GM18507 (cell line): ENCODE measurements at regions not wholly inside any gene's neighbourhood (a gene's known extent, or its start where the extent isn't known, plus 50 kb on each side); places are given as distances from the start of the nearest gene placed in this dataset.

Experiments
- DNase-seq: peaks from one replicate; pipeline ENCODE4 v3.0.0; 2011; ENCODE audit warnings: low read depth; ENCODE audit not compliant: insufficient read length; ENCODE audit errors: extremely low spot score
- FAIRE-seq: peaks from 2 replicates; lab custom pipeline; 2011; peaks lifted over from hg19 to GRCh38; lab: Jason Lieb, UNC

- FAIRE-seq (peak; percentile 41), DNase-seq (no peak)
These were observed 120.9 kb upstream of the NAMPT start for GRCh38 chr7:106405697-106406141.

GRCh38 chr7:106402898-106403297 lies 118.1 kb upstream of the NAMPT start:
- FAIRE-seq = no peak
- DNase-seq = no peak

GRCh38 chr7:106400923-106401322 lies 116.1 kb upstream of the NAMPT start:
- no peak for FAIRE-seq

GRCh38 chr7:106398786-106399185 lies 114.0 kb upstream of the NAMPT start:
- FAIRE-seq = no peak
- no peak for DNase-seq

More at GRCh38 chr7:106400923-106401322, 116.1 kb upstream of the NAMPT start:
- DNase-seq = no peak

- DNase-seq = no peak
- FAIRE-seq = no peak
These were observed 113.2 kb upstream of the NAMPT start for GRCh38 chr7:106397994-106398393.

- DNase-seq (no peak), FAIRE-seq (no peak)
These were observed 109.7 kb upstream of the NAMPT start for GRCh38 chr7:106394526-106394925.

- FAIRE-seq (no peak), DNase-seq (no peak)
These were observed 108.9 kb upstream of the NAMPT start for GRCh38 chr7:106393564-106394251.

- DNase-seq (no peak), FAIRE-seq (no peak)
These were observed 107.8 kb upstream of the NAMPT start for GRCh38 chr7:106392590-106392989.

GRCh38 chr7:106392144-106392543 lies 107.4 kb upstream of the NAMPT start:
- FAIRE-seq = no peak

GRCh38 chr7:106386958-106387357 lies 102.2 kb upstream of the NAMPT start:
- DNase-seq (no peak), FAIRE-seq (no peak)

More at GRCh38 chr7:106392144-106392543, 107.4 kb upstream of the NAMPT start:
- no peak for DNase-seq

- DNase-seq = no peak
- FAIRE-seq = no peak
These were observed 99.6 kb upstream of the NAMPT start for GRCh38 chr7:106384373-106384772.

GRCh38 chr7:106382929-106383328 lies 98.1 kb upstream of the NAMPT start:
- FAIRE-seq = no peak
- no peak for DNase-seq

GRCh38 chr7:106382129-106382528 lies 97.3 kb upstream of the NAMPT start:
- FAIRE-seq = no peak

GRCh38 chr7:106381252-106381651 lies 96.5 kb upstream of the NAMPT start:
- no peak for FAIRE-seq

More at GRCh38 chr7:106382129-106382528, 97.3 kb upstream of the NAMPT start:
- no peak for DNase-seq

GRCh38 chr7:106377847-106378361 lies 93.1 kb upstream of the NAMPT start:
- DNase-seq (no peak), FAIRE-seq (no peak)

More at GRCh38 chr7:106381252-106381651, 96.5 kb upstream of the NAMPT start:
- DNase-seq = no peak

- DNase-seq (no peak), FAIRE-seq (no peak)
These were observed 91.4 kb upstream of the NAMPT start for GRCh38 chr7:106376026-106376799.

GRCh38 chr7:106375499-106375898 lies 90.7 kb upstream of the NAMPT start:
- FAIRE-seq (no peak), DNase-seq (no peak)

- no peak for FAIRE-seq
- DNase-seq = no peak
These were observed 89.7 kb upstream of the NAMPT start for GRCh38 chr7:106374437-106374836.

- FAIRE-seq (no peak), DNase-seq (no peak)
These were observed 88.0 kb upstream of the NAMPT start for GRCh38 chr7:106372595-106373318.

- no peak for FAIRE-seq
These were observed 87.3 kb upstream of the NAMPT start for GRCh38 chr7:106372126-106372525.

More at GRCh38 chr7:106372126-106372525, 87.3 kb upstream of the NAMPT start:
- DNase-seq = no peak
